NCI-H2171 treated with DMSO at 0.1 percent for 48 hours (cell line): ENCODE measurements at regions not wholly inside any gene's neighbourhood (a gene's known extent, or its start where the extent isn't known, plus 50 kb on each side); places are given as distances from the start of the nearest gene placed in this dataset.

Source experiments
- DNase-seq: peaks from one replicate; lab custom pipeline; 2025; lab: John Stamatoyannopoulos, UW

- no peak for DNase-seq
Measured at GRCh38 chr6:170162011-170162774, 128.7 kb downstream of the DLL1 start.

- no peak for DNase-seq
Measured at GRCh38 chr6:170160628-170161611, 130.0 kb downstream of the DLL1 start.

- peak; percentile 25 for DNase-seq
Measured at GRCh38 chr6:170160031-170160627, 130.7 kb downstream of the DLL1 start.

- no peak for DNase-seq
Measured at GRCh38 chr6:170159022-170159965, 131.6 kb downstream of the DLL1 start.

GRCh38 chr6:170158296-170159021 lies 132.4 kb downstream of the DLL1 start:
- DNase-seq = no peak

GRCh38 chr6:170157567-170158218 lies 133.2 kb downstream of the DLL1 start:
- no peak for DNase-seq

GRCh38 chr6:170156448-170157375 lies 134.2 kb downstream of the DLL1 start:
- no peak for DNase-seq

- DNase-seq = no peak
Measured at GRCh38 chr6:170155464-170156196, 135.2 kb downstream of the DLL1 start.

- DNase-seq = no peak
Measured at GRCh38 chr6:170153436-170154319, 137.2 kb downstream of the DLL1 start.

- DNase-seq = peak; percentile 89
Measured at GRCh38 chr6:170152989-170153388, 137.9 kb downstream of the DLL1 start.

GRCh38 chr6:170152124-170152926 lies 138.6 kb downstream of the DLL1 start:
- DNase-seq = no peak

GRCh38 chr6:170151804-170152123 lies 139.1 kb downstream of the DLL1 start:
- no peak for DNase-seq

- DNase-seq = peak; percentile 39
Measured at GRCh38 chr6:170151321-170151771, 139.5 kb downstream of the DLL1 start.

GRCh38 chr6:170150590-170150945 lies 140.3 kb downstream of the DLL1 start:
- DNase-seq = no peak

- DNase-seq = peak; percentile 39
Measured at GRCh38 chr6:170149681-170150589, 140.9 kb downstream of the DLL1 start.
